B cell (primary cell): ENCODE measurements at regions not wholly inside any gene's neighbourhood (a gene's known extent, or its start where the extent isn't known, plus 50 kb on each side); places are given as distances from the start of the nearest gene placed in this dataset.

Experiments
- ATAC-seq: fragments of 200-7000 bp; cut with Tn5 transposase; one replicate; pipeline ENCODE4 v1.10.0; 2021; ENCODE audit warnings: low read depth, mild to moderate bottlenecking, moderate number of reproducible peaks, moderate library complexity
- CTCF ChIA-PET: fragments of 350-600 bp; sonication (Branson Sonifier 250); formaldehyde crosslinking; loops from one replicate; lab custom pipeline; 2021; ENCODE audit warnings: antibody characterized with exemption, inconsistent platforms; lab: Charles Lee
- POLR2A ChIA-PET: fragments of 350-600 bp; sonication (Branson Sonifier 250); formaldehyde crosslinking; loops from one replicate; lab custom pipeline; 2021; ENCODE audit warnings: antibody characterized with exemption; lab: Charles Lee
- DNase-seq: peaks from one replicate; pipeline ENCODE4 v3.0.0; 2013
- H2AFZ ChIP-seq: 2 replicates; pipeline ENCODE4 v1.6.1; 2012; ENCODE audit warnings: mild to moderate bottlenecking, low read depth, low read length; ENCODE audit not compliant: insufficient read depth, poor library complexity, severe bottlenecking
- H3K27ac ChIP-seq, 2 donors: 1 replicate in 1 of 2; 2 replicates in 1 of 2; pipeline ENCODE4 v1.5.1; 2012 to 2013; ENCODE audit warnings: low read length in 2 of 2, mild to moderate bottlenecking in 2 of 2, moderate library complexity in 1 of 2
- H3K27me3 ChIP-seq, 4 experiments: fragments of 200-600 bp in 1 of 4; sonication (generic) in 1 of 4; replicated peaks in 1 of 4; 1 replicate in 2 of 4; 2 replicates in 2 of 4; pipeline versions ENCODE4 v1.6.1 to v1.7.0; 2013 to 2016; ENCODE audit warnings: low read length in 3 of 4, mild to moderate bottlenecking in 2 of 4, mixed read lengths in 1 of 4, moderate library complexity in 1 of 4; ENCODE audit not compliant: insufficient read depth in 4 of 4, control insufficient read depth in 3 of 4; ENCODE audit errors: control extremely low read depth in 1 of 4
- H3K36me3 ChIP-seq, 2 experiments: replicated peaks in 1 of 2; 1 replicate in 1 of 2; 2 replicates in 1 of 2; pipeline versions ENCODE4 v1.6.1 to v1.7.1; 2013; ENCODE audit warnings: low read length in 1 of 2; ENCODE audit not compliant: insufficient read depth in 2 of 2, control insufficient read depth in 1 of 2; ENCODE audit errors: control extremely low read depth in 1 of 2, extremely low read depth in 1 of 2
- H3K4me1 ChIP-seq, 2 donors: fragments of 200-600 bp in 1 of 2; sonication (generic) in 1 of 2; 1 replicate in 1 of 2; 2 replicates in 1 of 2; pipeline versions ENCODE4 v1.5.1 to v1.6.1; 2013 to 2017; ENCODE audit warnings: low read length in 2 of 2; ENCODE audit not compliant: control insufficient read depth in 2 of 2, insufficient read depth in 2 of 2
- H3K4me2 ChIP-seq: replicated peaks from 2 replicates; pipeline ENCODE3; 2012; ENCODE audit warnings: mild to moderate bottlenecking, low read depth, low read length; ENCODE audit not compliant: poor library complexity, severe bottlenecking
- H3K4me3 ChIP-seq, 5 experiments: fragments of 200-600 bp in 1 of 5; sonication (generic) in 1 of 5; 1 replicate in 3 of 5; 2 replicates in 2 of 5; pipeline versions ENCODE4 v1.5.1 to v1.7.0; 2011 to 2016; ENCODE audit warnings: low read length in 4 of 5, mild to moderate bottlenecking in 4 of 5, low read depth in 2 of 5, control low read depth in 1 of 5, moderate library complexity in 1 of 5; ENCODE audit not compliant: insufficient read depth in 1 of 5; ENCODE audit errors: control extremely low read depth in 1 of 5, extremely low read depth in 1 of 5
- H3K79me2 ChIP-seq: fragments of 200-600 bp; sonication (generic); one replicate; pipeline ENCODE4 v1.6.0; 2016; ENCODE audit warnings: low read length; ENCODE audit not compliant: control insufficient read depth, insufficient read depth
- H3K9ac ChIP-seq: fragments of 200-600 bp; sonication (generic); 2 replicates; pipeline ENCODE4 v1.6.1; 2017; ENCODE audit warnings: mild to moderate bottlenecking, low read length, moderate library complexity
- H3K9me3 ChIP-seq, 3 donors: one replicate each; pipeline versions ENCODE4 v1.6.1 to v1.7.1; 2013; ENCODE audit warnings: low read length in 2 of 3; ENCODE audit not compliant: control insufficient read depth in 2 of 3, insufficient read depth in 1 of 3; ENCODE audit errors: control extremely low read depth in 1 of 3
- H4K20me1 ChIP-seq: 2 replicates; pipeline ENCODE4 v1.6.0; 2012; ENCODE audit warnings: mild to moderate bottlenecking, low read length; ENCODE audit not compliant: insufficient read depth, control insufficient read depth, poor library complexity, severe bottlenecking
- H3K27ac Mint-ChIP-seq: one replicate; pipeline ENCODE4 v1.8.0; 2021; ENCODE audit warnings: mixed read lengths
- H3K27me3 Mint-ChIP-seq: one replicate; pipeline ENCODE4 v1.8.0; 2021; ENCODE audit warnings: mixed read lengths
- H3K4me1 Mint-ChIP-seq: one replicate; pipeline ENCODE4 v1.8.0; 2021; ENCODE audit warnings: mixed read lengths
- H3K4me3 Mint-ChIP-seq: one replicate; pipeline ENCODE4 v1.8.0; 2021; ENCODE audit warnings: mixed read lengths
- H3K9me3 Mint-ChIP-seq: one replicate; pipeline ENCODE4 v1.8.0; 2022; ENCODE audit warnings: mixed read lengths; ENCODE audit not compliant: insufficient read depth
- CTCF ChIP-seq: fragments of 200-600 bp; IDR thresholded peaks from one replicate; pipeline ENCODE4 v1.8.0; 2022; ENCODE audit warnings: antibody characterized with exemption, mild to moderate bottlenecking
- EZH2 ChIP-seq: IDR thresholded peaks from 2 replicates; pipeline ENCODE4 v1.6.1; 2012; ENCODE audit warnings: borderline replicate concordance, low read depth, mild to moderate bottlenecking, moderate library complexity, low read length; ENCODE audit not compliant: insufficient read depth, poor library complexity, severe bottlenecking
- WGBS: methylation state at CpG from one replicate; pipeline ENCODE4 v1.1.5; 2013; ENCODE audit warnings: missing lambda C conversion rate; ENCODE audit not compliant: insufficient coverage; 5-methylcytosine and 5-hydroxymethylcytosine counted together
- intact Hi-C: fragments of 100-400 bp; cut with micrococcal nuclease; formaldehyde crosslinking; loops from one replicate; pipeline ENCODE4 v1.10.0; 2022

- Histone ChIP-seq H3K79me2 (no peaks in the 10 kb centered on the region), H3K9ac (no peak overlapping the region), H2AFZ (no peak overlapping the region), H3K36me3 (no peaks in the 10 kb centered on the region), H3K27ac (no peak overlapping the region), H3K4me3 (no peak overlapping the region), H3K4me2 (no peak overlapping the region), H4K20me1 (no peaks in the 10 kb centered on the region), H3K9me3 (no peaks in the 10 kb centered on the region), H3K27me3 (no peaks in the 10 kb centered on the region), H3K4me1 (no peaks in the 10 kb centered on the region)
- Mint-ChIP-seq H3K4me3 (no peak overlapping the region), H3K4me1 (no peaks in the 10 kb centered on the region), H3K27me3 (no peaks in the 10 kb centered on the region), H3K27ac (no peak overlapping the region), H3K9me3 (no peaks in the 10 kb centered on the region)
- ATAC-seq (no peak), DNase-seq (no peak)
- ChIA-PET POLR2A (no interaction called here), CTCF (no interaction called here)
- TF ChIP-seq EZH2 (no peak), CTCF (no peak)
- WGBS: no CpG with 5 or more reads among the region's 2 CpGs
- intact Hi-C loops: no loop called here
Measured at GRCh38 chr20:18977441-18977840, 163.9 kb downstream of the SCP2D1 start.

GRCh38 chr20:18978311-18978710 is 164.7 kb downstream of the SCP2D1 start:
- no peak for ATAC-seq
- Mint-ChIP-seq H3K4me1 (no peaks in the 10 kb centered on the region), H3K4me3 (no peak overlapping the region), H3K27ac (no peak overlapping the region), H3K27me3 (no peaks in the 10 kb centered on the region), H3K9me3 (no peaks in the 10 kb centered on the region)
- Histone ChIP-seq H4K20me1 (no peaks in the 10 kb centered on the region), H3K27ac (no peak overlapping the region), H2AFZ (no peak overlapping the region), H3K4me1 (no peaks in the 10 kb centered on the region), H3K9me3 (no peaks in the 10 kb centered on the region), H3K9ac (no peak overlapping the region), H3K36me3 (no peaks in the 10 kb centered on the region), H3K4me2 (no peak overlapping the region), H3K27me3 (no peaks in the 10 kb centered on the region), H3K4me3 (no peak overlapping the region), H3K79me2 (no peaks in the 10 kb centered on the region)
- 6% methylated on average over 2 of the region's 2 CpGs for WGBS
- CTCF ChIA-PET: no interaction called here
- intact Hi-C loops: no loop called here
- TF ChIP-seq CTCF: no peak
- no peak for TF ChIP-seq EZH2
- POLR2A ChIA-PET: no interaction called here
- no peak for DNase-seq
